NB4 (cell line): ENCODE measurements at regions not wholly inside any gene's neighbourhood (a gene's known extent, or its start where the extent isn't known, plus 50 kb on each side); places are given as distances from the start of the nearest gene placed in this dataset.

Experiments used
- POLR2A ChIP-seq: IDR thresholded peaks from 2 replicates; pipeline ENCODE4 v1.6.1; 2011; ENCODE audit warnings: mild to moderate bottlenecking; ENCODE audit not compliant: insufficient read length; ENCODE audit errors: extremely low read depth
- TF ChIP-seq, protein P1 (sequence below): IDR thresholded peaks from one replicate; pipeline ENCODE4 v1.5.1; 2012; ENCODE audit warnings: low read depth, low read length

GRCh38 chr3:164393171-164393570 lies 685.1 kb downstream of the SI start:
- no peak for TF ChIP-seq POLR2A
- TF ChIP-seq, protein P1, sequence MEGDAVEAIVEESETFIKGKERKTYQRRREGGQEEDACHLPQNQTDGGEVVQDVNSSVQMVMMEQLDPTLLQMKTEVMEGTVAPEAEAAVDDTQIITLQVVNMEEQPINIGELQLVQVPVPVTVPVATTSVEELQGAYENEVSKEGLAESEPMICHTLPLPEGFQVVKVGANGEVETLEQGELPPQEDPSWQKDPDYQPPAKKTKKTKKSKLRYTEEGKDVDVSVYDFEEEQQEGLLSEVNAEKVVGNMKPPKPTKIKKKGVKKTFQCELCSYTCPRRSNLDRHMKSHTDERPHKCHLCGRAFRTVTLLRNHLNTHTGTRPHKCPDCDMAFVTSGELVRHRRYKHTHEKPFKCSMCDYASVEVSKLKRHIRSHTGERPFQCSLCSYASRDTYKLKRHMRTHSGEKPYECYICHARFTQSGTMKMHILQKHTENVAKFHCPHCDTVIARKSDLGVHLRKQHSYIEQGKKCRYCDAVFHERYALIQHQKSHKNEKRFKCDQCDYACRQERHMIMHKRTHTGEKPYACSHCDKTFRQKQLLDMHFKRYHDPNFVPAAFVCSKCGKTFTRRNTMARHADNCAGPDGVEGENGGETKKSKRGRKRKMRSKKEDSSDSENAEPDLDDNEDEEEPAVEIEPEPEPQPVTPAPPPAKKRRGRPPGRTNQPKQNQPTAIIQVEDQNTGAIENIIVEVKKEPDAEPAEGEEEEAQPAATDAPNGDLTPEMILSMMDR = no peak
